CD14-positive monocyte (primary cell): ENCODE measurements at regions not wholly inside any gene's neighbourhood (a gene's known extent, or its start where the extent isn't known, plus 50 kb on each side); places are given as distances from the start of the nearest gene placed in this dataset.
"Not testable (repeated sequence)": the region's sequence is repeated elsewhere in the genome, so short reads cannot be mapped to it uniquely, and the experiment has no call there.

Source experiments
- DNase-seq, 3 donors: peaks; one replicate each; pipeline ENCODE4 v3.0.0-alpha.2; 2011 to 2022
- H2AFZ ChIP-seq: 2 replicates; pipeline ENCODE4 v1.6.0; 2012; ENCODE audit warnings: mild to moderate bottlenecking, low read depth, low read length, inconsistent platforms; ENCODE audit not compliant: insufficient read depth, poor library complexity, severe bottlenecking
- H3K27ac ChIP-seq, 2 donors: 1 replicate in 1 of 2; 2 replicates in 1 of 2; pipeline ENCODE4 v1.5.1; 2012 to 2013; ENCODE audit warnings: low read length in 2 of 2, control low read depth in 1 of 2, inconsistent platforms in 1 of 2, low read depth in 1 of 2, mild to moderate bottlenecking in 1 of 2
- H3K27me3 ChIP-seq, 2 donors: one replicate each; pipeline versions ENCODE4 v1.6.0 to v1.6.1; 2011 to 2013; ENCODE audit warnings: low read length in 2 of 2; ENCODE audit not compliant: control insufficient read depth in 2 of 2, insufficient read depth in 2 of 2
- H3K36me3 ChIP-seq, 2 donors: replicated peaks in 1 of 2; 1 replicate in 1 of 2; 2 replicates in 1 of 2; pipeline versions ENCODE4 v1.5.1 to v1.6.1; 2012 to 2013; ENCODE audit warnings: low read length in 2 of 2, control low read depth in 1 of 2, inconsistent platforms in 1 of 2, mild to moderate bottlenecking in 1 of 2; ENCODE audit not compliant: insufficient read depth in 2 of 2, control insufficient read depth in 1 of 2
- H3K4me1 ChIP-seq, 2 donors: 1 replicate in 1 of 2; 2 replicates in 1 of 2; pipeline versions ENCODE4 v1.5.1 to v1.6.1; 2012 to 2013; ENCODE audit warnings: low read length in 2 of 2, control low read depth in 1 of 2, inconsistent platforms in 1 of 2, mild to moderate bottlenecking in 1 of 2, moderate library complexity in 1 of 2; ENCODE audit not compliant: insufficient read depth in 2 of 2, control insufficient read depth in 1 of 2
- H3K4me2 ChIP-seq: replicated peaks from 2 replicates; pipeline ENCODE3; 2012; ENCODE audit warnings: low read length, moderate library complexity, mild to moderate bottlenecking; ENCODE audit not compliant: poor library complexity, severe bottlenecking; ENCODE audit errors: extremely low read depth
- H3K4me3 ChIP-seq, 3 experiments: fragments of 200-600 bp in 1 of 3; sonication (generic) in 1 of 3; replicated peaks in 1 of 3; 1 replicate in 2 of 3; 2 replicates in 1 of 3; pipeline ENCODE4 v1.5.1; 2011 to 2013; ENCODE audit warnings: low read length in 3 of 3, mild to moderate bottlenecking in 3 of 3, control low read depth in 2 of 3, low read depth in 2 of 3, inconsistent platforms in 1 of 3, moderate library complexity in 1 of 3
- H3K79me2 ChIP-seq: 2 replicates; pipeline ENCODE4 v1.6.0; 2012; ENCODE audit warnings: mild to moderate bottlenecking, control low read depth, inconsistent platforms, low read length, moderate library complexity; ENCODE audit not compliant: insufficient read depth
- H3K9ac ChIP-seq: 2 replicates; pipeline ENCODE4 v1.6.0; 2017; ENCODE audit warnings: low read length, mild to moderate bottlenecking; ENCODE audit not compliant: insufficient read depth, poor library complexity, severe bottlenecking
- H3K9me3 ChIP-seq, 2 donors: replicated peaks in 1 of 2; 1 replicate in 1 of 2; 2 replicates in 1 of 2; pipeline versions ENCODE4 v1.5.1 to v1.6.1; 2012 to 2013; ENCODE audit warnings: low read length in 2 of 2, control low read depth in 1 of 2; ENCODE audit not compliant: control insufficient read depth in 1 of 2, insufficient read depth in 1 of 2
- H4K20me1 ChIP-seq: 2 replicates; pipeline ENCODE4 v1.6.0; 2012; ENCODE audit warnings: mild to moderate bottlenecking, low read length, control low read depth, moderate library complexity; ENCODE audit not compliant: insufficient read depth
- H3K27ac Mint-ChIP-seq, 7 donors: one replicate each; pipeline ENCODE4 v1.8.0; 2020; ENCODE audit warnings: mild to moderate bottlenecking in 7 of 7, mixed read lengths in 7 of 7, moderate library complexity in 6 of 7, inconsistent platforms in 2 of 7
- H3K27me3 Mint-ChIP-seq, 3 donors: one replicate each; pipeline ENCODE4 v1.8.0; 2021 to 2022; ENCODE audit warnings: low read depth in 3 of 3, mild to moderate bottlenecking in 3 of 3, mixed read lengths in 3 of 3, moderate library complexity in 3 of 3, inconsistent platforms in 1 of 3
- H3K36me3 Mint-ChIP-seq, 2 donors: one replicate each; pipeline ENCODE4 v1.8.0; 2020; ENCODE audit warnings: mixed read lengths in 2 of 2, inconsistent platforms in 1 of 2, mild to moderate bottlenecking in 1 of 2
- H3K4me1 Mint-ChIP-seq: one replicate; pipeline ENCODE4 v1.8.0; 2020; ENCODE audit warnings: mild to moderate bottlenecking, mixed read lengths
- H3K4me3 Mint-ChIP-seq, 2 donors: one replicate each; pipeline ENCODE4 v1.8.0; 2020; ENCODE audit warnings: mild to moderate bottlenecking in 2 of 2, mixed read lengths in 2 of 2, moderate library complexity in 1 of 2
- H3K9me3 Mint-ChIP-seq, 7 donors: one replicate each; pipeline ENCODE4 v1.8.0; 2020 to 2022; ENCODE audit warnings: mixed read lengths in 7 of 7, mild to moderate bottlenecking in 6 of 7, moderate library complexity in 6 of 7, inconsistent platforms in 2 of 7
- WGBS: methylation state at CpG from one replicate; pipeline ENCODE4 v1.1.5; 2013; ENCODE audit warnings: missing lambda C conversion rate; ENCODE audit not compliant: insufficient coverage; 5-methylcytosine and 5-hydroxymethylcytosine counted together
- intact Hi-C, 2 donors: fragments of 100-400 bp; cut with micrococcal nuclease; formaldehyde crosslinking; loops; one replicate each; pipeline versions ENCODE4 v1.15.0 to v1.15.1; 2023
- TF ChIP-seq, protein P1 (sequence below): fragments of 200-600 bp; IDR thresholded peaks from one replicate; pipeline ENCODE4 v1.8.0; 2022; ENCODE audit warnings: antibody characterized with exemption, mild to moderate bottlenecking

GRCh38 chr1:226461087-226461486 lies 53.2 kb upstream of the PARP1 start:
- H3K4me2 ChIP-seq, result no peak overlapping the region
- no peak overlapping the region for H3K4me3 ChIP-seq
- intact Hi-C loops, result no loop called here
- DNase-seq, result no peak
- no peak overlapping the region for H3K9ac ChIP-seq
- H3K27ac ChIP-seq, result no peak overlapping the region
- H4K20me1 ChIP-seq, result no peaks in the 10 kb centered on the region
- TF ChIP-seq, protein P1, sequence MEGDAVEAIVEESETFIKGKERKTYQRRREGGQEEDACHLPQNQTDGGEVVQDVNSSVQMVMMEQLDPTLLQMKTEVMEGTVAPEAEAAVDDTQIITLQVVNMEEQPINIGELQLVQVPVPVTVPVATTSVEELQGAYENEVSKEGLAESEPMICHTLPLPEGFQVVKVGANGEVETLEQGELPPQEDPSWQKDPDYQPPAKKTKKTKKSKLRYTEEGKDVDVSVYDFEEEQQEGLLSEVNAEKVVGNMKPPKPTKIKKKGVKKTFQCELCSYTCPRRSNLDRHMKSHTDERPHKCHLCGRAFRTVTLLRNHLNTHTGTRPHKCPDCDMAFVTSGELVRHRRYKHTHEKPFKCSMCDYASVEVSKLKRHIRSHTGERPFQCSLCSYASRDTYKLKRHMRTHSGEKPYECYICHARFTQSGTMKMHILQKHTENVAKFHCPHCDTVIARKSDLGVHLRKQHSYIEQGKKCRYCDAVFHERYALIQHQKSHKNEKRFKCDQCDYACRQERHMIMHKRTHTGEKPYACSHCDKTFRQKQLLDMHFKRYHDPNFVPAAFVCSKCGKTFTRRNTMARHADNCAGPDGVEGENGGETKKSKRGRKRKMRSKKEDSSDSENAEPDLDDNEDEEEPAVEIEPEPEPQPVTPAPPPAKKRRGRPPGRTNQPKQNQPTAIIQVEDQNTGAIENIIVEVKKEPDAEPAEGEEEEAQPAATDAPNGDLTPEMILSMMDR, result no peak
- H3K4me1 ChIP-seq, result no peaks in the 10 kb centered on the region
- H3K79me2 ChIP-seq, result no peaks in the 10 kb centered on the region
- Mint-ChIP-seq H3K4me1 (peaks cover 8% of the 10 kb centered on the region), H3K4me3 (no peak overlapping the region), H3K36me3 (no peaks in the 10 kb centered on the region), H3K27ac (no peak overlapping the region), H3K9me3 (peaks cover 0 to 28% (median 11%) of the 10 kb centered on the region in 7 donors), H3K27me3 (peaks cover under 1 to 2% (median 1%) of the 10 kb centered on the region in 3 donors)
- no peaks in the 10 kb centered on the region for H3K27me3 ChIP-seq
- no peaks in the 10 kb centered on the region for H3K36me3 ChIP-seq
- no CpG with 5 or more reads among the region's 4 CpGs for WGBS
- no peak overlapping the region for H2AFZ ChIP-seq
- peaks cover 0 to 10% of the 10 kb centered on the region in 2 donors for H3K9me3 ChIP-seq

DNA sequence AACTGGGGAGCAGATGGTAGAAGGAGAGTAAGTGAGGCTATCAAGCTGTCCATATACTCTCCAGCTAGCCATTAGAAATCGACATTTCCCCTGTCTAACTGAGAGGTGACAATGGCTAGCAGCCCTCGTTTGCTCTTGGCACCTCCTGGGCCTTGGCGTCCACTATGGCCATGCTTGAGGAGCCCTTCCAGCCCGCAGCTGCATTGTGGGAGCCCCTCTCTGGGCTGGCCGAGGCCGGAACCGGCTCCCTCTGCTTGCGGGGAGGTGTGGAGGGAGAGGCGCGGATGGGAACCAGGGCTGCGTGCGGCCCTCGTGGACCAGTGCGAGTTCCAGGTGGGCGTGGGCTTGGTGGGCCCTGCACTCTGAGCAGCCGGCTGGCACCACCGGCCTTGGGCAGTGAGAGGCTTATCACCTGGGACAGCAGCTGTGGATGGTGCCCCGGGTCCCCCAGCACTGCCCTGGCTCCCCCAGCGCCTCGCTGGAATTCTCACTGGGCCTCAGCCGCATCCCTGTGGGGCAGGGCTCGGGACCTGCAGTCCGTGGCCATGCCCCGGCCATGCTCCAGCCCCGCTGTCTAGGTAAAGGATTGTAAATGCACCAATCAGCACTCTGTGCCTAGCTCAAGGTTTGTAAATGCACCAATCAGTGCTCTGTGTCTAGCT lies 56.2 kb upstream of the PARP1 start:
- no peak for DNase-seq
- Histone ChIP-seq H3K9me3 (peaks cover 0 to 10% of the 10 kb centered on the region in 2 donors), H2AFZ (no peak overlapping the region), H3K9ac (no peak overlapping the region), H3K4me2 (no peak overlapping the region), H3K27ac (no peak overlapping the region), H3K4me3 (no peak overlapping the region), H3K4me1 (no peaks in the 10 kb centered on the region), H3K27me3 (no peaks in the 10 kb centered on the region), H3K79me2 (no peaks in the 10 kb centered on the region), H4K20me1 (no peaks in the 10 kb centered on the region), H3K36me3 (no peaks in the 10 kb centered on the region)
- intact Hi-C loops, result no loop called here
- TF ChIP-seq, protein P1, result no peak
- peaks cover 0 to 2% (median 1%) of the 10 kb centered on the region in 3 donors for H3K27me3 Mint-ChIP-seq
- WGBS, result 95% methylated on average over 20 of the region's 25 CpGs
- H3K27ac Mint-ChIP-seq, result no peak overlapping the region
- no peaks in the 10 kb centered on the region for H3K4me1 Mint-ChIP-seq
- no peak overlapping the region for H3K4me3 Mint-ChIP-seq
- no peaks in the 10 kb centered on the region for H3K36me3 Mint-ChIP-seq
- peaks cover 6 to 27% (median 13%) of the 10 kb centered on the region in 7 donors for H3K9me3 Mint-ChIP-seq

GRCh38 chr1:226464587-226464971 lies 56.7 kb upstream of the PARP1 start:
- H3K4me1 ChIP-seq, H3K4me1 Mint-ChIP-seq, H3K27ac Mint-ChIP-seq, intact Hi-C loops, H2AFZ ChIP-seq, H3K4me2 ChIP-seq, H3K79me2 ChIP-seq, H3K36me3 ChIP-seq, H3K9ac ChIP-seq, H3K27ac ChIP-seq, H3K9me3 ChIP-seq, H3K36me3 Mint-ChIP-seq, H3K4me3 Mint-ChIP-seq, H4K20me1 ChIP-seq, H3K27me3 ChIP-seq, H3K27me3 Mint-ChIP-seq, DNase-seq, H3K4me3 ChIP-seq: not testable (repeated sequence)
- H3K9me3 Mint-ChIP-seq, result peaks cover 6 to 27% (median 13%) of the 10 kb centered on the region in 7 donors
- 100% methylated on average over 1 of the region's 2 CpGs for WGBS
